HAP-1 (cell line): ENCODE measurements at regions not wholly inside any gene's neighbourhood (a gene's known extent, or its start where the extent isn't known, plus 50 kb on each side); places are given as distances from the start of the nearest gene placed in this dataset.

Experiments used
- DNase-seq, 2 experiments: peaks; one replicate each; pipeline ENCODE4 v3.0.0-alpha.2; 2016 to 2020; ENCODE audit warnings: low spot score in 2 of 2
- H3K27me3 ChIP-seq: fragments of 250-450 bp; sonication (Bioruptor Pico); 2 replicates; pipeline ENCODE4 v1.5.1; 2020; ENCODE audit warnings: low read depth, mild to moderate bottlenecking, moderate library complexity
- H3K36me3 ChIP-seq: fragments of 250-450 bp; sonication (Bioruptor Pico); replicated peaks from 2 replicates; pipeline ENCODE4 v1.5.1; 2020; ENCODE audit warnings: mild to moderate bottlenecking
- H3K4me1 ChIP-seq: fragments of 250-450 bp; sonication (Bioruptor Pico); 2 replicates; pipeline ENCODE4 v1.5.1; 2020; ENCODE audit warnings: mild to moderate bottlenecking
- H3K4me3 ChIP-seq: fragments of 250-450 bp; sonication (Bioruptor Pico); 2 replicates; pipeline ENCODE4 v1.5.1; 2020; ENCODE audit warnings: mild to moderate bottlenecking, moderate library complexity
- H3K9me3 ChIP-seq: fragments of 250-450 bp; sonication (Bioruptor Pico); 2 replicates; pipeline ENCODE4 v1.5.1; 2020; ENCODE audit warnings: mild to moderate bottlenecking, moderate library complexity
- in situ Hi-C: fragments of 300-500 bp; cut with MboI; formaldehyde crosslinking; loops from 3 replicates; pipeline ENCODE4 v1.14.3; 2020; ENCODE audit warnings: low sequenced_read_pairs, inconsistent platforms, mixed read lengths

DNA sequence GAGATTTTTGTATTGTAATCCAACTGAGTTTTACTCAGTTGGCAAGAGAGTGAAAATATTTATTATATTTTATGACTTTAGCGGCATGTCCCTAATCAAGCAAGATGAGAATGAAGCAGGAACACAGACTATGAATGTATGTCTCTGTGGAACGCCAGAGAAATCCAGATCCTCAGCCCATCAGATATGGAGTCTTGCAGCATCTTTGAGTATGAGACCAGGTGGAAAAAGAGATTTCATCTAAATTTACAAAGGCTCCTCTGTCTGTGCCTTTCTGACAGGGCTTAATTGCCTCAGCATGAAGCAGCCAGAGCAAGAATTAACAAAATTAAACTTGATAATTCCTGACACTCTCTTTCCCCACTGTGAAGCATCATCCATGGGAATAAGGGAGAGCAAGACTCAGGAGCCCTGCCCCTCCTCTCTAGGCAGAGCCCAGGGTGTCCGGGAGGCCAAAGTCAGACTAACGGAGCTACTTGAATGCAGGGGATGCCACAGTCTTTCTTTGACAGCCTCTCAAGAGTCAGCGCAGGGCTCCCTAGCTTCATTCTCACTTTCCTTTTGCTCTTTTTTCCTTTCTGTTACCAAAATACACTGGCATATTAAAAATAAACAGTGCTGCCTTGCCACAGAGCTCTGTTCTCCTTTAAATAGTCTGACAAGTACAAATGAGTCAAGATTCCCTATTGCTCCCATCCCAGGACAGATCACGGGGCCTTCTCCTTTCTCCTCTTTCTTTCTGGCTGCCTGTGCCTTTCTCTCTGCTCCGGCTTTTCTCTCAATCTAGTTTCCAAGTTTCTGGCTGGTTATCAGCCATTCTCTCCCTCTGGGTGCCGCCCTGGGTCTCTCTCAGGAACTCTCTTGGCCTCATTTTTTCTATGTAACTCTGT is 132.2 kb upstream of the INHBA start:
- Histone ChIP-seq H3K9me3 (no peaks in the 10 kb centered on the region), H3K4me1 (no peaks in the 10 kb centered on the region), H3K4me3 (no peak overlapping the region), H3K36me3 (no peaks in the 10 kb centered on the region), H3K27me3 (no peaks in the 10 kb centered on the region)
- in situ Hi-C loops = no loop called here
- DNase-seq = no peak

DNA sequence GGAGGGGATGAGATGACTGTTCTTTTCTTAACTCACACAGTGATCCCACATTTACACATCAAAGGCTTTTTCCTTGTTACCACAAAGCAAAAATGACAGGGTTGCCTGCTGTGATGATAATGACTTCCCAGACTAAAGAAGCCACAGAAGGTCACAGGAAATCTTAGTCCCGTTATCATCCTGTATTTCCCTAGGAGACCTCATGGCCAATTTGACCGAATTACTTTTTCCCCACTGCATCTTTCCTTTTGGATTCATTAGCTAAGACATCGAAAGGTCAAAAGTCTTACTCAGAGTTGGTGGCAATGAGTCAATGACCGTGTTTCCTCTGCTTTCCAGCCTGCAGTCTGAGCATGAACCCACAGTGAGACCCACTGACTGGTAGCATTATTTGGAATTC is 130.1 kb upstream of the INHBA start:
- Histone ChIP-seq H3K9me3 (no peaks in the 10 kb centered on the region), H3K4me1 (no peaks in the 10 kb centered on the region), H3K27me3 (no peaks in the 10 kb centered on the region), H3K36me3 (no peaks in the 10 kb centered on the region), H3K4me3 (no peak overlapping the region)
- DNase-seq = no peak
- in situ Hi-C loops = no loop called here

- no peak for DNase-seq
- no peaks in the 10 kb centered on the region for H3K9me3 ChIP-seq
- H3K4me1 ChIP-seq = no peaks in the 10 kb centered on the region
- H3K36me3 ChIP-seq = no peaks in the 10 kb centered on the region
- H3K4me3 ChIP-seq = no peak overlapping the region
- no peaks in the 10 kb centered on the region for H3K27me3 ChIP-seq
- in situ Hi-C loops = no loop called here
These were observed 127.4 kb upstream of the INHBA start for GRCh38 chr7:41830271-41830670.

DNA sequence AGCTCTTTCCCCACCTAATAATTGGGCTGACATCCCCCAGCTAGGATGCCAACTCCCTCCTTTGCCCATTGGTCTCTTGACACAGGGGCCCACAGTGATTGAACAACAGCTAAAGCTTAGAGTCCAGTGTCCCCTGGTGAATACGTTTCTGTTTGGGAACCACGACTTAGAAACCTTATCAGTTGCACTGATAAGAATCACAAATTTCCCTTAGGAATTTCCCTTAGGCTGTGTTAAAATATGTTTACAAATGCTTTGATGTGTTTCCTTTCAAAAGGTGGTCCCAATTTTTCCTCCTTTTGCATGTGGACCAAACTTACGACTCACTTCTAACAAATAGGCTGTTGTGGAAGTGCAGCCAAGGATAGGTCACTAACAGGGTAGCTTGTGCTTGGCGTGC is 126.0 kb upstream of the INHBA start:
- H3K27me3 ChIP-seq = no peaks in the 10 kb centered on the region
- no peak for DNase-seq
- no peaks in the 10 kb centered on the region for H3K9me3 ChIP-seq
- H3K4me3 ChIP-seq = no peak overlapping the region
- in situ Hi-C loops = no loop called here
- no peaks in the 10 kb centered on the region for H3K4me1 ChIP-seq
- no peaks in the 10 kb centered on the region for H3K36me3 ChIP-seq

DNA sequence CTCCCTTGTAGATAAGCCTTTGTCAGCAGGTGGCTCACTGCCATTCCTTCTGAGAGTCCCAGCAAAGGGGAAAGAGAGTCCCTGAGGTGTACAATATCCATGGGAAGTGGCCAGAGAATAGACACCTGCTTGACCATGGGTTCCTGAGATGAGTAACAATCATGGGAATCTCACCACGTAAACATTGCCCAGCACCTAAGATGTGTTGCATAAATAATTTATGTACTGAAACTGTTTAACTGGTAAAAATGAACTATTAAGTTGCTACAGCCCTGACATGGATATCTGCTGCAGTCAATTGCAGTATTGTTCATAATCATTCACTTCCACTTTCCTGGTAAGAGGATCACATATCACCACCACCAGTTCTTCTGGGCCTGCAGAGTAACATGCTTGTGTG is 123.8 kb upstream of the INHBA start:
- no peak for DNase-seq
- no peaks in the 10 kb centered on the region for H3K9me3 ChIP-seq
- in situ Hi-C loops = no loop called here

GRCh38 chr7:41825927-41826480 is 123.1 kb upstream of the INHBA start:
- no peak for DNase-seq
- Histone ChIP-seq H3K36me3 (no peaks in the 10 kb centered on the region), H3K4me3 (no peak overlapping the region), H3K27me3 (no peaks in the 10 kb centered on the region), H3K4me1 (no peaks in the 10 kb centered on the region), H3K9me3 (no peaks in the 10 kb centered on the region)
- in situ Hi-C loops = no loop called here

More for the DNA sequence above, 123.8 kb upstream of the INHBA start:
- H3K4me1 ChIP-seq = no peaks in the 10 kb centered on the region
- H3K36me3 ChIP-seq = no peaks in the 10 kb centered on the region
- H3K27me3 ChIP-seq = no peaks in the 10 kb centered on the region
- no peak overlapping the region for H3K4me3 ChIP-seq

- Histone ChIP-seq H3K4me1 (no peaks in the 10 kb centered on the region), H3K9me3 (no peaks in the 10 kb centered on the region), H3K4me3 (no peak overlapping the region), H3K36me3 (no peaks in the 10 kb centered on the region; the same call in 1 of the 2 replicates), H3K27me3 (no peaks in the 10 kb centered on the region)
- in situ Hi-C loops = no loop called here
- no peak for DNase-seq
These were observed 121.4 kb upstream of the INHBA start for GRCh38 chr7:41824284-41824683.

DNA sequence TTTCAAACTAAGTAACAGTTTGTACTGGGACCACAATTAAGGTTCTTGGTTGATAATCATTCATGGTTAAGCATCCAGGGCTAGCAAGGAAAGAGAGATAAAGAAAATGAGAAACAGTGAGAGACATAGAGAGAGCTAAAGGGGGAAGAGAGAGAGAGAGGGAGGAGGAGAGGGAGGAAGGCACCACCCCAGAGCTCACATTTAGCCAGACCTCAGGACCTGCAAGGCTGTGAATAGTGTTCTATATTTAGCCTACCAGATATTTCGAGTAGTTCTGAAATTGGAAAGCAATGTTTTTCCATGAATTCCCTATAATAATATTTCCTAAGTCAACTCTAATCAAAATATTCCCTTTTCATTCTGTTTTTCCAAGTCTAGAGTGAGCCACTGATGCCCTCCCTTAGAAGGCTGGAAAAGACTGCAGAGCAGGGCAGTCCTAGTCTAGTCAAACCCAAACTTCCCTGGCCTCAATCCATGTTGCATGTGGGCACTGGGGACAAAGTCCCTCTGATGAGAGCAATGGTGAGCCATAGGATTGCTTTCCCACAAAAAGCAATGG is 119.4 kb upstream of the INHBA start:
- Histone ChIP-seq H3K27me3 (no peaks in the 10 kb centered on the region), H3K4me3 (no peak overlapping the region), H3K9me3 (no peaks in the 10 kb centered on the region), H3K4me1 (no peaks in the 10 kb centered on the region), H3K36me3 (no peaks in the 10 kb centered on the region; the same call in 1 of the 2 replicates)
- no peak for DNase-seq
- in situ Hi-C loops = no loop called here

DNA sequence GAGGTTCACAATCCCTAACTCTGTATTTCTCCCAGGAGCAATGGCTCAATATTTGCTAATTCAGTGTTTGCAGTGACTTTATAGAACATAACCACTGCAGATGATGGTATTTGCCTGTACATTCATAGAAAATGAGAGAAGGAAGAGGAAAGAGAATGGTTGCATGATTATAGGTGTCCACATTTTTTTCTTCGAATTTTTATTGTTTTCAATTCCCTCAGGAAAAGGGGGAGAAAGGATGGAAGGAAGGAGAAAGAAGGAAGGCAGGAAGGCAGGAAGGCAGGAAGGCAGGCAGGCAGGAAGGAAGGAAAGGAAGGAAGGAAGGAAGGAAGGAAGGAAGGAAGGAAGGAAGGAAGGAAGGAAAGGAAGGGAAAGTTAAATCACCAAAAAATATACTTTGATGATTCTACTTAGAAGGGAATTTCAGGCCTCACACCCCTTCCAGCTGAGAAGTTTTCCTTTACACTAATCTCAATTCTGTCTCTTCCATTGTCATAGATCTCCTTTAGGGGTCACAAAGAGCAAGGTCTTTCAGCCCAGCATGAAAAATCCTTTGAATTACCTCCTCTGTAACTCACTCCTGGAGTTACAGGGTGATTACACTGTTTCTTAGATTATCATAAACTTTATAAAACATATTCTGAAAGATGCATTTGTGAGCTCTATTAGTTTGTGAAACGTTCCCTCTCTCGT is 118.8 kb upstream of the INHBA start:
- H3K36me3 ChIP-seq = no peaks in the 10 kb centered on the region; the same call in 1 of the 2 replicates
- H3K9me3 ChIP-seq = no peaks in the 10 kb centered on the region
- in situ Hi-C loops = no loop called here
- no peak for DNase-seq
- no peaks in the 10 kb centered on the region for H3K4me1 ChIP-seq
- no peaks in the 10 kb centered on the region for H3K27me3 ChIP-seq
- H3K4me3 ChIP-seq = no peak overlapping the region

- Histone ChIP-seq H3K27me3 (no peaks in the 10 kb centered on the region), H3K4me1 (no peaks in the 10 kb centered on the region), H3K9me3 (no peaks in the 10 kb centered on the region), H3K36me3 (no peaks in the 10 kb centered on the region; the same call in 1 of the 2 replicates), H3K4me3 (no peak overlapping the region)
- in situ Hi-C loops = no loop called here
- DNase-seq = no peak
These were observed 117.3 kb upstream of the INHBA start for GRCh38 chr7:41820111-41820671.

- Histone ChIP-seq H3K9me3 (no peaks in the 10 kb centered on the region), H3K36me3 (no peaks in the 10 kb centered on the region; the same call in 1 of the 2 replicates), H3K4me3 (no peak overlapping the region), H3K27me3 (no peaks in the 10 kb centered on the region), H3K4me1 (no peaks in the 10 kb centered on the region)
- in situ Hi-C loops = no loop called here
- no peak for DNase-seq
These were observed 116.8 kb upstream of the INHBA start for GRCh38 chr7:41819645-41820044.

- H3K36me3 ChIP-seq = no peaks in the 10 kb centered on the region; the same call in 1 of the 2 replicates
- no peaks in the 10 kb centered on the region for H3K9me3 ChIP-seq
- H3K4me1 ChIP-seq = no peaks in the 10 kb centered on the region
- no peak for DNase-seq
- H3K4me3 ChIP-seq = no peak overlapping the region
- no peaks in the 10 kb centered on the region for H3K27me3 ChIP-seq
- in situ Hi-C loops = no loop called here
These were observed 116.0 kb upstream of the INHBA start for GRCh38 chr7:41818765-41819398.

DNA sequence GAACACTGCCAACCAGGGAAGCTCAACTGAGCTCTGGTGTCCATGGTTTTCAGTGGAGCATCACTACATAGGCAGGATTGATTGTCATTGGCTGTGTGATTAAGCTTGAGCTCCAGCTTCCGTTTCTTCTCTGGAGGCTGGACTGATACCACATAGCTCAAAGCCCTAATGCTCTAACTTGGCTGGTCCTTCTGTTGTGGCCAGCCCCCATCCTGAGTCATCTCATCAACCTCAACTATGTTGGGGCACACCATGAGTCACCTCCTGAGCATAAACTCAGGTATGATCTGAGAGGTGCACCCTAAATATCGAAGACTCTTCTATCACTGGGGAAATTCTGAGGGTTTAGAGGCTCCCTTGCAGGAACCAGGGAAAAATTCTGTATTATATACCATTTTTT is 114.5 kb upstream of the INHBA start:
- Histone ChIP-seq H3K27me3 (no peaks in the 10 kb centered on the region), H3K4me3 (no peak overlapping the region), H3K4me1 (no peaks in the 10 kb centered on the region), H3K9me3 (no peaks in the 10 kb centered on the region), H3K36me3 (no peaks in the 10 kb centered on the region; the same call in 1 of the 2 replicates)
- in situ Hi-C loops = no loop called here
- no peak for DNase-seq
